CD4-positive, alpha-beta T cell treated with Interleukin-4 for 1 hour (primary cell): ENCODE measurements at regions not wholly inside any gene's neighbourhood (a gene's known extent, or its start where the extent isn't known, plus 50 kb on each side); places are given as distances from the start of the nearest gene placed in this dataset.
"Not testable (repeated sequence)": the region's sequence is repeated elsewhere in the genome, so short reads cannot be mapped to it uniquely, and the experiment has no call there.

Source experiments
- DNase-seq, 2 donors: peaks; one replicate each; pipeline ENCODE4 v3.0.0-alpha.2; 2020 to 2022

DNA sequence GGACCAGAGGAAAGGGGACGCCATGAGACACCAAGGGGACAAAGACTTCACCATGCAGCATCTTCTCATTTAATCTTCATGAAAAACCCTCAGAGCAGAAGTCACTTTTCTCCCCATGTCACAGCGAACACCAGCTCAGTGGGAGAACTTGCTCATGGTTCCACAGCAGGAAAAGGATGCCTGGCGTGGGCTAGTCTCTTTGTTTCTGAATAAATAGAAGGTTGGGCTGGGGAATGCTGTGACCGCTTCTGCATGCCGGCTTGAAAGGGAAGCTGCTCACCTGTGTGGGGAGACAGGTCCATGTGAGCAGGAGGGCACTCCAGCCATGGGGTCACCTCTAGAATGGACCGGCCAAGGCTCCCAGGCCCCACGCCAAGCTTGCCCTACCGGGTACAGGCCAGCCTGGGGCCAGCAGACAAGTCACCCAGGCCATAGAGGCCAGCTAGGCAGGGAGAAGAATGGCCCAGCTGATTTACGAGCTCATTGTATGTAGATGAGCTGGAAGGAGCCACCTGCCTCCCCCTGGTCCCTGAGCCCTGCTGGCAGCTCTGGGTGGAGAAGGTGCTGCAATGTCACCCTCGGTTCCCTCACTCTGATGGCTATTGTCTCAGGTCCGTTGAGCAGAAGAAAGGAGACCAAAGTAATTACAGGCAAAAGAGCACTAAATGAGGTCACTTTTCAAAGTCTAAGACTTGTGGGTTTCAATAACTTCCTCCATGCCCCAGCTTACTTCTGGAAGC lies 82.0 kb upstream of the PDZD8 start:
- DNase-seq = no peak

DNA sequence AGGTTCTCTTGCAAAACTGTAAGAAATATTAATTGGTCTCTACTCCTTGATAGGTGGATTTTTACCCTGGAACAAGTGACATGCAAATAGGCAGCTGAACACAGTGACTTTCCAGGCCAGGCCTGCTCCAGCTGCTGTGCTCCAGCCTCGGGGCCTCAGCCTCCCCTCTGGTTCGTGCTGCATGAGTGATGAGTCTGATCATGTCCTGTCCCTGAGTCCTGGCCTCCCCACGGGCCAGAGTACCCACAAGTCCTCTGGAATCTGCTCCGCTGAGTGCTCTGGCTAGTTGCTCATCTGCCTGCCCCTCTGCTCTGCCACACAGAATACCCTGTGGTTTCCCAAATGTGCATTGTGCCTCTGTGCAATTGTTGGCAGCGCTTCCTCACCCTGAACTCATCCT lies 80.1 kb upstream of the PDZD8 start:
- no peak for DNase-seq

GRCh38 chr10:117454502-117454901 lies 79.3 kb upstream of the PDZD8 start:
- no peak for DNase-seq

DNA sequence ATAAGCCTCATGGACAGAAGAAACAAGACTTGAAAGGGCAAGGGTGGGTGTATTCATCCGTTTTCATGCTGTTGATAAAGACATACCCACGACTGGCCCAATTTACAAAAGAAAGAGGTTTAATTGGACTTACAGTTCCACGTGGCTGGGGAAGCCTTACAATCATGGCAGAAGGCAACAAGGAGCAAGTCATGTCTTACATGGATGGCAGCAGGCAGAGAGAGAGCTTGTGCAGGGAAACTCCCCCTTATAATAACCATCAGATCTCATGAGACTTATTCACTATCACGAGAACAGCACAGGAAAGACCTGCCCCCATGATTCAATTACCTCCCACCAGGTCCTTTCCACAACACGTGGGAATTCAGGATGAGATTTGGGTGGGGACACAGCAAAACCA lies 78.2 kb upstream of the PDZD8 start:
- not testable (repeated sequence) for DNase-seq

GRCh38 chr10:117450940-117451339 lies 75.7 kb upstream of the PDZD8 start:
- no peak for DNase-seq

DNA sequence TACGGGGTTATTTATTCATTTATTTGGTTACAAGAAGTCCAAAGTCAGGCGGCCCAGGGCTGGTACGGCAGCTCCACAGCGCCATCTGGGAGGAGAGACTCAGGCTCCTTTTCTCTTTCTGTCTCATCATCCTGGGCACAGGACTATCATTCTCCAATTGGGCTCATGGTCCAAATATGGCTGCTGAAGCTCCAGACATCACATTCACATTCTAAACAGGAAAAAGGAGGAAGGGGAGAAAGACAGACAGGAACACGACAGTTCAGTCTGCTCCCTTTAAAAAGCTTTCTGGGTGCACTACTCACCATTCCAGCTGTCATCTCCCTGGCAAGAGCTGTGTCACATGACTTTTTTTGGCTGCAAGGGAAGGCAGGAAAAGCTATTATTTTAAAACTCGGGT lies 74.4 kb upstream of the PDZD8 start:
- DNase-seq = no peak

GRCh38 chr10:117448802-117449201 lies 73.6 kb upstream of the PDZD8 start:
- DNase-seq = no peak

- no peak for DNase-seq
These were observed 70.8 kb upstream of the PDZD8 start for GRCh38 chr10:117445992-117446391.

GRCh38 chr10:117444497-117445040 lies 69.3 kb upstream of the PDZD8 start:
- DNase-seq = no peak

DNA sequence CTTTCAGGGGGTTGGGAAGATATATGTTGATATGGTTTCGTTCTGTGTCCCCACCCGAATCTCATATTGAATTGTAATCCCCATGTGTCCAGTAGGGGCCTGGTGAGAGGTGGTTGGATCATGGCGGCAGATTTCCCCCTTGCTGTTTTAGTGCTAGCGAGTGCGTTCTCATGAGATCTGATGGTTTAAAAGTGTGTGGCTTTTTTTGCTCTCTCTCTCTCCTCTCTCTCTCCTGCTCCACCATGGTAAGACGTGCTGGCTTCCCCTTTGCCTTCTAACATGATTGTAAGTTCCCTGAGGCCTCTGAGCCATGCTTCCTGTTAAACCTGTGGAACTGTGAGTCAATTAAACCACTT lies 68.4 kb upstream of the PDZD8 start:
- DNase-seq = no peak

- peak; percentile 26 to 55 for DNase-seq
These were observed 67.9 kb upstream of the PDZD8 start for GRCh38 chr10:117442944-117443685.

GRCh38 chr10:117442521-117442920 lies 67.3 kb upstream of the PDZD8 start:
- no peak for DNase-seq

DNA sequence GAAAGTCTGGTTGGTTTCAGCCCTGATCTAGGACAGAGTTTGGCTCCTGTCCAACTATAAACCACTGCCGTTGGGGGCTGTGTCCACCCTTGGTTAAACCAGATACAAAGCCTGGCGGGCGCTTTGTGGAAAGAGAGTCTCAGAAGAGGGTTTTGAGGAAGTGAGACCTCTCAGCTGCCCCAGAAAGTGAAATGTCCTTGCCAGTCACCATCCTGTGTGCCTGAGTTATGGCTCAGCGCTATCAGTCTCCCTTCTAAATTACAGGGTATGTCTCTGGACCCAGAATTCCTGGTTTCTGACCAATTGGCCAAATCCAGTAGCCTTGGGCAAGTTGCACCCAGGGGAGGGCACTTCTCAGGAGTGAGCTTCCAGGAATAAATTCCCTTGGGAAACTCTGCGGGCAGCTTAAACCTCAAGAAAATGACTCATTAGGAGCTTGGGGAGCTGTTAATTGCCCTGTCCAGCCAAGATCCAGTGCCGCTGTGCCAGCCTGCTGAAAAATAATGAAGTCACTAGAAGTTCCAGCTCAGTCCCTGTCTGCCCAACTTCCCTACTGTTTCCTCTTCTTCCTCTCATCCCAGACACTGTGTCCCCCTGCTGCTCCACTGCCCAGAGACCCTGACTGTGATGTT lies 66.7 kb upstream of the PDZD8 start:
- peak in 1 of 2 donors; percentile 18 for DNase-seq

DNA sequence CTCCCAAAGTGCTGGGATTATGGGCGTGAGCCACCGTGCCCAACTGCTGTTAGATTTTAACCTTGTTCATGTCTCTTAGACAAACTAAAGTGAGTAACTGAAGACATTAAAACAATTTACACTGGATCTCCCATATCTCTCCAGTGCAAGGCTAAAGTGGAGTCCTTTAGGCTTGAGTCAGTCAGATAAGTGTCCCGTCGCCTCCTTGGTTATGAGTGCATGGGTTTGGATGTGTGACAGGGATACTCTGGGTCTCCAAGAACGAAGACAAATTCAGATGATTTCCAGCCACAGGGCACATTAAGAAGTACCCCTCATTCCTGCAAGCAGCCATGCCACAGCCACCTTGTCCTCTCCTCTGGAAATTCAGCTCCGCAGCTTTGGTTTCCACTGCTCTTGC lies 66.1 kb upstream of the PDZD8 start:
- DNase-seq = no peak

GRCh38 chr10:117439243-117439912 lies 64.1 kb upstream of the PDZD8 start:
- no peak for DNase-seq

DNA sequence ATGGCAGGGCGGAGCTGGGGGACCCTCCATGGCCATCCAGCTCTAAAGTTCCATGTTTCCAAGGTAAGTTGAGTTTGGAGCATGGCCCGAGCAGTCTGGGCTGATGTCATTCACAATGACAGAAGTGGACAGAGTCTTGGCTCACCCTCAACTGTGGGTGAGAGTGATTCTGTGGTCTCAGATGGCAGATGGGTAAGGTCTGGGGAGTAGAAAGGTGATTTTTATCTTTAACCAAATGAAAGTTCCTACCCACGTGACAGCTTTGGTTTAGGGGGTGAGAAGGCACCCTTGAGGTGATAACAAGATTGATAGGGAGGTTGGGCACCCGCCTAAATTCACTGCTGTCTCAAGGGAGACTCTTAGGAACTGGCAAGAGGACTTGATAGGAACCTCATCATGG lies 57.6 kb upstream of the PDZD8 start:
- DNase-seq = no peak

GRCh38 chr10:117431160-117431559 lies 55.9 kb upstream of the PDZD8 start:
- DNase-seq = no peak

GRCh38 chr10:117430535-117430934 lies 55.3 kb upstream of the PDZD8 start:
- not testable (repeated sequence) for DNase-seq

DNA sequence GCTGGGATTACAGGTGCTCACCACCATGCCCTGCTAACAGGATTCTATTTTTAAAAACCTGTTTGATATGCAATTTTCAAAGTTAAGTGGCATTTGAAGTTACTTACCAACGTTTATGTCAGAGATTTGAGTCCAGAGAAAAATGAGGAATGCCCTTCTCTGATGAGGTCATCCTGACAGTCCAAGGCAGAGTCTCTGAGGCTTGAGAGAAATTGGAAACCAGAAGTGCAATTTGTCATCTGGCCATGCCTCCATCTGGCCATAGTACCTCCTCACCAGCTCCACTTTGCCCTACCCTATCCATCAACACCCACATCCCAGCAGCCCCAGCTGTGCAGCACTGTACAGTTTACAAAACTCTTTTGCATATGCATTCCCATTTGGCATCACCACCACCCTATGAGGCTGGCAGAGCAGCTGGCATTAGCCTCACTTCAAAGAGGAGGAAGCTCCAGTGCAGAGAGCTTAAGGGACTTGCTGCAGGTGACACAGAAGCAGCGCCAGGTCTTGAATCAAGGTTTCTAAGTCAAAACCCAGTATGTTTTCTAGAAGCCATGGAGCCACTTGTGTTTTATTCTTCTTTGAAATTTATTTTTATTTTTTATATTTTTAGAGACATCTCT lies 54.5 kb upstream of the PDZD8 start:
- DNase-seq = no peak

DNA sequence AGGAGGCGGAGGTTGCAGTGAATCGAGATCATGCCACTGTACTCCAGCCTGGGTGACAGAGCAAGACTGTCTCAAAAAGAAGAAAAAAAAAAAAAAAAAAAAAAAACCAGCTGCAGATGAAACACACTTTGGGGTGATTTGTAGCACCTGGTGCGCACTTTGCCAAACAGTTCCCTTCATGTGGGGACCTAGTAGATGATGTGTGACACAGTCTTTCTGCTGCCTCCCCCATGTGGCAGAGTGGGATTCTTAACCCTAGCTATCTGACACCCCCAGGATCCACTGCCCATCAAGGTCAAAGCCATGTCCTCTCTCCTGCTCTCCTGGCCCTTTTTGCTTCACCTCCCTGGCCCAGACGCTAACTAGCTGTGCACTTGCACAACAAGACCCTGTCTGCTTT lies 52.1 kb upstream of the PDZD8 start:
- DNase-seq = no peak

- DNase-seq = no peak
These were observed 50.8 kb upstream of the PDZD8 start for GRCh38 chr10:117425974-117426566.

GRCh38 chr10:117424883-117425649 lies 49.8 kb upstream of the PDZD8 start:
- DNase-seq = no peak
